ENCODE measurements at regions not wholly inside any gene's neighbourhood (a gene's known extent, or its start where the extent isn't known, plus 50 kb on each side); places are given as distances from the start of the nearest gene placed in this dataset.
"Not testable (repeated sequence)": the region's sequence is repeated elsewhere in the genome, so short reads cannot be mapped to it uniquely, and the experiment has no call there.

GRCh38 chrX:144612076-144612475, 635.2 kb upstream of the SPANXN1 start:
- H3K4me1 Mint-ChIP-seq: no peaks in the 10 kb centered on the region
- no peak overlapping the region for H3K27ac Mint-ChIP-seq
- no peaks in the 10 kb centered on the region for H3K36me3 Mint-ChIP-seq (ENCODE audit: low read depth)
- TF ChIP-seq CTCF (IDR thresholded peaks at IDR 0.05): no peak
- H3K27me3 Mint-ChIP-seq (ENCODE audit: low read depth, poor library complexity): no peaks in the 10 kb centered on the region
- H3K9me3 Mint-ChIP-seq: peaks cover 22% of the 10 kb centered on the region
- DNase-seq: no peak
- H3K4me3 Mint-ChIP-seq: no peak overlapping the region

- no peak for DNase-seq
- no peaks in the 10 kb centered on the region for H3K27me3 Mint-ChIP-seq (ENCODE audit: low read depth, poor library complexity)
- H3K9me3 Mint-ChIP-seq: peaks cover 13% of the 10 kb centered on the region
- TF ChIP-seq CTCF (IDR thresholded peaks at IDR 0.05): no peak
- no peak overlapping the region for H3K4me3 Mint-ChIP-seq
- H3K27ac Mint-ChIP-seq: no peak overlapping the region
- no peaks in the 10 kb centered on the region for H3K4me1 Mint-ChIP-seq
- H3K36me3 Mint-ChIP-seq (ENCODE audit: low read depth): no peaks in the 10 kb centered on the region
Observed at GRCh38 chrX:144616317-144616716, 631.0 kb upstream of the SPANXN1 start.

GRCh38 chrX:144627947-144628346, 619.4 kb upstream of the SPANXN1 start:
- H3K4me1 Mint-ChIP-seq: no peaks in the 10 kb centered on the region
- peaks cover 28% of the 10 kb centered on the region for H3K9me3 Mint-ChIP-seq
- no peak for DNase-seq
- no peaks in the 10 kb centered on the region for H3K27me3 Mint-ChIP-seq (ENCODE audit: low read depth, poor library complexity)
- H3K27ac Mint-ChIP-seq: no peak overlapping the region
- H3K36me3 Mint-ChIP-seq (ENCODE audit: low read depth): no peaks in the 10 kb centered on the region
- H3K4me3 Mint-ChIP-seq: no peak overlapping the region
- no peak for TF ChIP-seq CTCF (IDR thresholded peaks at IDR 0.05)

GRCh38 chrX:144634451-144634850, 612.9 kb upstream of the SPANXN1 start:
- H3K27ac Mint-ChIP-seq; H3K4me1 Mint-ChIP-seq; H3K36me3 Mint-ChIP-seq (ENCODE audit: low read depth); DNase-seq; H3K4me3 Mint-ChIP-seq; H3K27me3 Mint-ChIP-seq (ENCODE audit: low read depth, poor library complexity): not testable (repeated sequence)
- H3K9me3 Mint-ChIP-seq: peaks cover 36% of the 10 kb centered on the region

GRCh38 chrX:144637731-144638130, 609.6 kb upstream of the SPANXN1 start:
- no peak overlapping the region for H3K4me3 Mint-ChIP-seq
- peaks cover 39% of the 10 kb centered on the region for H3K9me3 Mint-ChIP-seq
- no peaks in the 10 kb centered on the region for H3K4me1 Mint-ChIP-seq
- no peaks in the 10 kb centered on the region for H3K27me3 Mint-ChIP-seq (ENCODE audit: low read depth, poor library complexity)
- no peak overlapping the region for H3K27ac Mint-ChIP-seq
- H3K36me3 Mint-ChIP-seq (ENCODE audit: low read depth): no peaks in the 10 kb centered on the region
- no peak for TF ChIP-seq CTCF (IDR thresholded peaks at IDR 0.05)
- no peak for DNase-seq

GRCh38 chrX:144648788-144649187, 598.5 kb upstream of the SPANXN1 start:
- TF ChIP-seq CTCF (IDR thresholded peaks at IDR 0.05): no peak
- no peaks in the 10 kb centered on the region for H3K27me3 Mint-ChIP-seq (ENCODE audit: low read depth, poor library complexity)
- H3K9me3 Mint-ChIP-seq: peaks cover 36% of the 10 kb centered on the region
- H3K27ac Mint-ChIP-seq: no peak overlapping the region
- no peak for DNase-seq
- no peaks in the 10 kb centered on the region for H3K4me1 Mint-ChIP-seq
- no peak overlapping the region for H3K4me3 Mint-ChIP-seq
- no peaks in the 10 kb centered on the region for H3K36me3 Mint-ChIP-seq (ENCODE audit: low read depth)
